GM23338 (cell line): ENCODE measurements at regions not wholly inside any gene's neighbourhood (a gene's known extent, or its start where the extent isn't known, plus 50 kb on each side); places are given as distances from the start of the nearest gene placed in this dataset.

ENCODE experiments used
- ATAC-seq: fragments of 200-7000 bp; cut with Tn5 transposase; 3 replicates; pipeline ENCODE4 v1.9.1; 2020
- DNase-seq: peaks from one replicate; pipeline ENCODE4 v3.0.0-alpha.2; 2015; ENCODE audit warnings: low spot score
- H2AFZ ChIP-seq: fragments of 200-600 bp; sonication (generic); 2 replicates; pipeline ENCODE4 v1.8.0; 2016; ENCODE audit warnings: antibody characterized with exemption, mild to moderate bottlenecking, moderate library complexity
- H3F3A ChIP-seq: fragments of 200-600 bp; sonication (generic); replicated peaks from 2 replicates; pipeline ENCODE4 v1.8.0; 2017; ENCODE audit warnings: antibody characterized with exemption, mixed run types, low read depth
- H3K27ac ChIP-seq: fragments of 200-600 bp; sonication (generic); 2 replicates; pipeline ENCODE4 v1.6.1; 2016; ENCODE audit warnings: low read depth
- H3K27me3 ChIP-seq: fragments of 200-600 bp; sonication (generic); 2 replicates; pipeline ENCODE4 v1.8.0; 2016; ENCODE audit warnings: mild to moderate bottlenecking, mixed run types, moderate library complexity; ENCODE audit not compliant: insufficient read depth
- H3K36me3 ChIP-seq: fragments of 200-600 bp; sonication (generic); 2 replicates; pipeline ENCODE4 v1.8.0; 2016; ENCODE audit warnings: mild to moderate bottlenecking; ENCODE audit not compliant: insufficient read depth
- H3K4me1 ChIP-seq: fragments of 200-600 bp; sonication (generic); 2 replicates; pipeline ENCODE4 v1.8.0; 2016; ENCODE audit warnings: mild to moderate bottlenecking, moderate library complexity; ENCODE audit not compliant: insufficient read depth
- H3K4me2 ChIP-seq: fragments of 200-600 bp; sonication (generic); 2 replicates; pipeline ENCODE4 v1.7.1; 2017; ENCODE audit warnings: mixed run types
- H3K4me3 ChIP-seq: fragments of 200-600 bp; sonication (generic); 2 replicates; pipeline ENCODE4 v1.6.1; 2016; ENCODE audit warnings: mixed run types
- H3K79me2 ChIP-seq: fragments of 200-600 bp; sonication (generic); replicated peaks from 2 replicates; pipeline ENCODE4 v1.8.0; 2017; ENCODE audit warnings: mild to moderate bottlenecking; ENCODE audit not compliant: insufficient read depth
- H3K9me2 ChIP-seq: fragments of 200-600 bp; sonication (generic); 2 replicates; pipeline ENCODE4 v1.8.0; 2017; ENCODE audit not compliant: insufficient read depth
- H4K20me1 ChIP-seq: fragments of 200-600 bp; sonication (generic); replicated peaks from 2 replicates; pipeline ENCODE4 v1.8.0; 2017; ENCODE audit warnings: mild to moderate bottlenecking; ENCODE audit not compliant: insufficient read depth
- H3K27ac Mint-ChIP-seq: 2 replicates; pipeline ENCODE4 v1.8.0; 2020; ENCODE audit warnings: inconsistent platforms, mild to moderate bottlenecking, moderate library complexity, mixed read lengths
- H3K27me3 Mint-ChIP-seq: 3 replicates; pipeline ENCODE4 v1.8.0; 2022; ENCODE audit warnings: low read depth, mild to moderate bottlenecking, moderate library complexity, mixed read lengths, inconsistent platforms; ENCODE audit not compliant: insufficient read depth, poor library complexity
- H3K36me3 Mint-ChIP-seq: 3 replicates; pipeline ENCODE4 v1.8.0; 2021; ENCODE audit warnings: low read depth, mild to moderate bottlenecking, inconsistent platforms, moderate library complexity, mixed read lengths
- H3K4me1 Mint-ChIP-seq: 3 replicates; pipeline ENCODE4 v1.8.0; 2020; ENCODE audit warnings: mild to moderate bottlenecking, inconsistent platforms, mixed read lengths
- H3K4me3 Mint-ChIP-seq: 3 replicates; pipeline ENCODE4 v1.8.0; 2021; ENCODE audit warnings: moderate library complexity, mild to moderate bottlenecking, inconsistent platforms, mixed read lengths
- H3K9me3 Mint-ChIP-seq: 3 replicates; pipeline ENCODE4 v1.8.0; 2020; ENCODE audit warnings: moderate library complexity, mild to moderate bottlenecking, inconsistent platforms, mixed read lengths
- EZH2 ChIP-seq: fragments of 200-600 bp; sonication (generic); IDR thresholded peaks from one replicate; pipeline ENCODE4 v1.8.0; 2017; ENCODE audit warnings: antibody characterized with exemption, mild to moderate bottlenecking, low read depth; ENCODE audit not compliant: unreplicated experiment
- ZNF114 ChIP-seq: fragments of 250-450 bp; sonication (Bioruptor Pico); IDR thresholded peaks from 2 replicates; pipeline ENCODE4 v1.5.0; 2020; ENCODE audit warnings: mild to moderate bottlenecking, moderate library complexity
- ZNF462 ChIP-seq: fragments of 250-450 bp; sonication (Bioruptor Pico); IDR thresholded peaks from 2 replicates; pipeline ENCODE4 v1.5.0; 2020; ENCODE audit warnings: mild to moderate bottlenecking, moderate library complexity

- no peaks in the 10 kb centered on the region for H4K20me1 ChIP-seq
- H3K4me2 ChIP-seq = peak overlapping the region; percentile 74
- no peak for TF ChIP-seq EZH2
- H3K36me3 Mint-ChIP-seq = no peaks in the 10 kb centered on the region
- peaks cover 5% of the 10 kb centered on the region for H3K27me3 Mint-ChIP-seq
- DNase-seq (no peak), ATAC-seq (no peak; the same call in 2 of the 3 replicates)
- H3K9me3 Mint-ChIP-seq = no peaks in the 10 kb centered on the region; the same call in 2 of the 3 replicates
- peaks cover 19% of the 10 kb centered on the region for H3K4me1 ChIP-seq
- H3K27ac Mint-ChIP-seq = no peak overlapping the region
- H3K4me1 Mint-ChIP-seq = peaks cover 32% of the 10 kb centered on the region
- peak overlapping the region; percentile 39 for H3K4me3 ChIP-seq
- peak overlapping the region; percentile 28 for H3K27ac ChIP-seq
- H2AFZ ChIP-seq = no peak overlapping the region; the same call in 1 of the 2 replicates
- peaks cover 10% of the 10 kb centered on the region; the same call in 1 of the 2 replicates for H3K9me2 ChIP-seq
- H3K36me3 ChIP-seq = no peaks in the 10 kb centered on the region
- H3K27me3 ChIP-seq = no peaks in the 10 kb centered on the region
- H3F3A ChIP-seq = no peaks in the 10 kb centered on the region
- no peaks in the 10 kb centered on the region for H3K79me2 ChIP-seq
- no peak overlapping the region for H3K4me3 Mint-ChIP-seq
Measured at GRCh38 chr16:72285728-72286127, 113.8 kb upstream of the PMFBP1 start.

- H3K9me3 Mint-ChIP-seq = no peaks in the 10 kb centered on the region; the same call in 2 of the 3 replicates
- H3K4me1 Mint-ChIP-seq = peaks cover 32% of the 10 kb centered on the region
- H3K27ac Mint-ChIP-seq = no peak overlapping the region
- peak overlapping the region; percentile 74 for H3K4me2 ChIP-seq
- H3K9me2 ChIP-seq = peaks cover 10% of the 10 kb centered on the region; the same call in 1 of the 2 replicates
- H3K36me3 Mint-ChIP-seq = no peaks in the 10 kb centered on the region
- H3K36me3 ChIP-seq = no peaks in the 10 kb centered on the region
- peak overlapping the region; percentile 28 for H3K27ac ChIP-seq
- no peaks in the 10 kb centered on the region for H3K79me2 ChIP-seq
- no peaks in the 10 kb centered on the region for H3F3A ChIP-seq
- peaks cover 19% of the 10 kb centered on the region for H3K4me1 ChIP-seq
- ATAC-seq = peak; percentile 98
- peak; percentile 77 for DNase-seq
- H3K4me3 ChIP-seq = peak overlapping the region; percentile 39
- TF ChIP-seq ZNF462 (CRISPR knock-in tag) (0 out of 2 replicates have a peak, but pooled peaks have one; percentile 14), ZNF114 (CRISPR knock-in tag) (no peak)
- peaks cover 5% of the 10 kb centered on the region for H3K27me3 Mint-ChIP-seq
- peak overlapping the region; percentile 21; the same call in 1 of the 3 replicates for H3K4me3 Mint-ChIP-seq
- no peaks in the 10 kb centered on the region for H3K27me3 ChIP-seq
- no peak overlapping the region; the same call in 1 of the 2 replicates for H2AFZ ChIP-seq
- H4K20me1 ChIP-seq = no peaks in the 10 kb centered on the region
Measured at GRCh38 chr16:72285324-72285723, 113.4 kb upstream of the PMFBP1 start.
